Kidney (tissue), 13 donors: ENCODE measurements at regions not wholly inside any gene's neighbourhood (a gene's known extent, or its start where the extent isn't known, plus 50 kb on each side); places are given as distances from the start of the nearest gene placed in this dataset.

Experiments
- DNase-seq, 5 donors: peaks; one replicate each; pipeline ENCODE4 v3.0.0-alpha.2; 2013 to 2020
- FAIRE-seq: peaks from 2 replicates; lab custom pipeline; 2012; peaks lifted over from hg19 to GRCh38; lab: Jason Lieb, UNC
- H3K27ac ChIP-seq, 2 donors: one replicate each; pipeline ENCODE4 v1.7.0; 2013; ENCODE audit warnings: low read depth in 2 of 2, low read length in 2 of 2, inconsistent platforms in 1 of 2
- H3K27me3 ChIP-seq: one replicate; pipeline ENCODE4 v1.7.1; 2013; ENCODE audit warnings: low read length, inconsistent platforms; ENCODE audit not compliant: control insufficient read depth, insufficient read depth
- H3K36me3 ChIP-seq, 3 donors: one replicate each; pipeline versions ENCODE4 v1.7.0 to v1.7.1; 2013; ENCODE audit warnings: low read length in 3 of 3, control low read depth in 1 of 3, inconsistent platforms in 1 of 3; ENCODE audit not compliant: insufficient read depth in 3 of 3, control insufficient read depth in 2 of 3
- H3K4me1 ChIP-seq, 3 donors: one replicate each; pipeline versions ENCODE4 v1.7.0 to v1.7.1; 2013; ENCODE audit warnings: low read length in 3 of 3, inconsistent platforms in 1 of 3, low read depth in 1 of 3; ENCODE audit not compliant: control insufficient read depth in 2 of 3, insufficient read depth in 2 of 3
- H3K4me3 ChIP-seq, 3 donors: one replicate each; pipeline versions ENCODE4 v1.7.0 to v1.8.1; 2013; ENCODE audit warnings: low read length in 3 of 3, control low read depth in 1 of 3, inconsistent platforms in 1 of 3
- H3K9ac ChIP-seq, 3 donors: one replicate each; pipeline versions ENCODE4 v1.7.0 to v1.7.1; 2013; ENCODE audit warnings: low read length in 3 of 3, control low read depth in 1 of 3, inconsistent platforms in 1 of 3
- H3K9me3 ChIP-seq, 3 donors: one replicate each; pipeline versions ENCODE4 v1.7.0 to v1.7.1; 2013; ENCODE audit warnings: low read length in 3 of 3, control low read depth in 1 of 3, inconsistent platforms in 1 of 3; ENCODE audit not compliant: control insufficient read depth in 2 of 3, insufficient read depth in 1 of 3
- CTCF ChIP-seq: IDR thresholded peaks from 3 replicates; pipeline ENCODE4 v1.5.1; 2012; ENCODE audit warnings: mild to moderate bottlenecking, moderate library complexity, borderline replicate concordance; ENCODE audit not compliant: insufficient read depth; ENCODE audit errors: extremely low read depth
- intact Hi-C: fragments of 100-400 bp; cut with DNase I; formaldehyde crosslinking; loops from one replicate; pipeline ENCODE4 v1.11.1; 2022
- donor health status: control.
- donor health status: control.
- donor health status: control.
- donor health status: control.
- donor health status: control.
- donor health status: DM: yes; HTN: yes; CAD: no.
- donor health status: Normal renal cell carcinoma (clear cell type).

- Histone ChIP-seq H3K27ac (no peak overlapping the region), H3K4me1 (no peaks in the 10 kb centered on the region), H3K36me3 (no peaks in the 10 kb centered on the region), H3K9me3 (peaks cover 0 to 12% (median 3%) of the 10 kb centered on the region in 3 donors), H3K9ac (no peak overlapping the region), H3K27me3 (no peaks in the 10 kb centered on the region), H3K4me3 (no peak overlapping the region)
- intact Hi-C loops = no loop called here
- no peak for FAIRE-seq
- no peak for TF ChIP-seq CTCF
- no peak for DNase-seq
Measured at GRCh38 chr2:188833799-188834198, 140.4 kb upstream of the COL3A1 start.

- Histone ChIP-seq H3K4me1 (no peaks in the 10 kb centered on the region), H3K9me3 (peaks cover 0 to 9% (median 3%) of the 10 kb centered on the region in 3 donors), H3K4me3 (no peak overlapping the region), H3K27ac (no peak overlapping the region), H3K36me3 (no peaks in the 10 kb centered on the region), H3K27me3 (no peaks in the 10 kb centered on the region), H3K9ac (no peak overlapping the region)
- TF ChIP-seq CTCF = no peak
- intact Hi-C loops = no loop called here
- DNase-seq (peak in 1 of 5 donors; percentile 18), FAIRE-seq (no peak)
Measured at GRCh38 chr2:188835006-188835405, 139.2 kb upstream of the COL3A1 start.

- no peak for TF ChIP-seq CTCF
- intact Hi-C loops = no loop called here
- FAIRE-seq = no peak
Measured at GRCh38 chr2:188835821-188836220, 138.4 kb upstream of the COL3A1 start.

GRCh38 chr2:188845692-188846091, 128.5 kb upstream of the COL3A1 start:
- no peak overlapping the region for H3K4me3 ChIP-seq
- TF ChIP-seq CTCF = no peak
- no peaks in the 10 kb centered on the region for H3K27me3 ChIP-seq
- FAIRE-seq (no peak), DNase-seq (no peak)
- H3K4me1 ChIP-seq = no peaks in the 10 kb centered on the region
- no peaks in the 10 kb centered on the region for H3K36me3 ChIP-seq
- no peak overlapping the region for H3K27ac ChIP-seq
- peaks cover 0 to 6% (median 0%) of the 10 kb centered on the region in 3 donors for H3K9me3 ChIP-seq
- intact Hi-C loops = no loop called here
- no peak overlapping the region for H3K9ac ChIP-seq

More at GRCh38 chr2:188835821-188836220, 138.4 kb upstream of the COL3A1 start:
- no peaks in the 10 kb centered on the region for H3K36me3 ChIP-seq
- H3K4me1 ChIP-seq = no peaks in the 10 kb centered on the region
- H3K4me3 ChIP-seq = no peak overlapping the region
- no peak overlapping the region for H3K9ac ChIP-seq
- H3K27me3 ChIP-seq = no peaks in the 10 kb centered on the region
- H3K27ac ChIP-seq = no peak overlapping the region
- DNase-seq = no peak
- peaks cover 0 to 5% (median 3%) of the 10 kb centered on the region in 3 donors for H3K9me3 ChIP-seq
